Astrocyte (in vitro differentiated cells and primary cell): ENCODE measurements at regions not wholly inside any gene's neighbourhood (a gene's known extent, or its start where the extent isn't known, plus 50 kb on each side); places are given as distances from the start of the nearest gene placed in this dataset.

Experiments
- DNase-seq: peaks from one replicate; pipeline ENCODE4 v3.0.0-alpha.2; 2010; ENCODE audit warnings: low read depth
- FAIRE-seq: peaks from 2 replicates; lab custom pipeline; 2011; peaks lifted over from hg19 to GRCh38; lab: Jason Lieb, UNC
- H2AFZ ChIP-seq: 2 replicates; pipeline ENCODE4 v1.6.0; 2012; ENCODE audit warnings: low read depth, low read length, inconsistent platforms
- H3K27ac ChIP-seq: 2 replicates; pipeline ENCODE4 v1.5.1; 2011; ENCODE audit warnings: low read depth, low read length, inconsistent platforms
- H3K27me3 ChIP-seq: 2 replicates; pipeline ENCODE4 v1.6.0; 2011; ENCODE audit warnings: low read length, inconsistent platforms; ENCODE audit not compliant: insufficient read depth
- H3K36me3 ChIP-seq: 2 replicates; pipeline ENCODE4 v1.5.1; 2011; ENCODE audit warnings: low read length, inconsistent platforms; ENCODE audit not compliant: insufficient read depth
- H3K4me1 ChIP-seq: 2 replicates; pipeline ENCODE4 v1.5.1; 2011; ENCODE audit warnings: low read length, inconsistent platforms; ENCODE audit not compliant: insufficient read depth
- H3K4me2 ChIP-seq: 2 replicates; pipeline ENCODE4 v1.6.0; 2012; ENCODE audit warnings: low read length, inconsistent platforms
- H3K4me3 ChIP-seq: 2 replicates; pipeline ENCODE4 v1.5.1; 2011; ENCODE audit warnings: low read depth, mild to moderate bottlenecking, low read length, inconsistent platforms; ENCODE audit not compliant: insufficient read depth
- H3K79me2 ChIP-seq: 2 replicates; pipeline ENCODE4 v1.6.0; 2012; ENCODE audit warnings: mild to moderate bottlenecking, low read length, inconsistent platforms; ENCODE audit not compliant: insufficient read depth
- H3K9ac ChIP-seq: 2 replicates; pipeline ENCODE4 v1.6.0; 2012; ENCODE audit warnings: mild to moderate bottlenecking, low read length, inconsistent platforms
- H3K9me3 ChIP-seq: 2 replicates; pipeline ENCODE4 v1.5.1; 2012; ENCODE audit warnings: low read depth, mild to moderate bottlenecking, low read length, inconsistent platforms; ENCODE audit not compliant: insufficient read depth
- H4K20me1 ChIP-seq: 2 replicates; pipeline ENCODE4 v1.6.0; 2012; ENCODE audit warnings: low read length, inconsistent platforms; ENCODE audit not compliant: insufficient read depth
- H3K27ac Mint-ChIP-seq: one replicate; pipeline ENCODE4 v1.8.0; 2021; ENCODE audit warnings: mild to moderate bottlenecking, mixed read lengths; ENCODE audit not compliant: unreplicated experiment
- H3K27me3 Mint-ChIP-seq: one replicate; pipeline ENCODE4 v1.8.0; 2021; ENCODE audit warnings: low read depth, mixed read lengths; ENCODE audit not compliant: unreplicated experiment
- H3K36me3 Mint-ChIP-seq: one replicate; pipeline ENCODE4 v1.8.0; 2021; ENCODE audit warnings: low read depth, mixed read lengths; ENCODE audit not compliant: unreplicated experiment
- H3K4me1 Mint-ChIP-seq: one replicate; pipeline ENCODE4 v1.8.0; 2021; ENCODE audit warnings: low read depth, mixed read lengths; ENCODE audit not compliant: unreplicated experiment
- H3K4me3 Mint-ChIP-seq: one replicate; pipeline ENCODE4 v1.8.0; 2021; ENCODE audit warnings: mild to moderate bottlenecking, moderate library complexity, mixed read lengths; ENCODE audit not compliant: unreplicated experiment
- H3K9me3 Mint-ChIP-seq: one replicate; pipeline ENCODE4 v1.8.0; 2021; ENCODE audit warnings: mild to moderate bottlenecking, mixed read lengths; ENCODE audit not compliant: unreplicated experiment
- CTCF ChIP-seq: IDR thresholded peaks from 2 replicates; pipeline ENCODE4 v1.5.1; 2011; ENCODE audit warnings: low read depth, mild to moderate bottlenecking, inconsistent platforms, low read length, moderate library complexity; ENCODE audit not compliant: insufficient read depth
- EZH2 ChIP-seq: IDR thresholded peaks from 2 replicates; pipeline ENCODE4 v1.6.1; 2012; ENCODE audit warnings: mild to moderate bottlenecking, low read length, inconsistent platforms; ENCODE audit not compliant: insufficient read depth

GRCh38 chr5:68467794-68468193 lies 252.2 kb downstream of the PIK3R1 start:
- H3K36me3 ChIP-seq, result no peaks in the 10 kb centered on the region
- Mint-ChIP-seq H3K9me3 (peaks cover 2% of the 10 kb centered on the region), H3K4me1 (no peaks in the 10 kb centered on the region), H3K4me3 (no peak overlapping the region), H3K36me3 (no peaks in the 10 kb centered on the region), H3K27ac (no peak overlapping the region), H3K27me3 (no peaks in the 10 kb centered on the region)
- H3K9me3 ChIP-seq, result no peaks in the 10 kb centered on the region
- FAIRE-seq (no peak), DNase-seq (no peak)
- no peaks in the 10 kb centered on the region for H3K79me2 ChIP-seq
- H3K4me2 ChIP-seq, result no peak overlapping the region
- no peak overlapping the region for H2AFZ ChIP-seq
- H3K27me3 ChIP-seq, result no peaks in the 10 kb centered on the region
- H3K9ac ChIP-seq, result no peak overlapping the region
- no peak for TF ChIP-seq EZH2
- no peak for TF ChIP-seq CTCF
- H3K27ac ChIP-seq, result no peak overlapping the region
- H3K4me1 ChIP-seq, result no peaks in the 10 kb centered on the region
- no peak overlapping the region for H3K4me3 ChIP-seq
- H4K20me1 ChIP-seq, result no peaks in the 10 kb centered on the region

GRCh38 chr5:68468322-68468721 lies 252.8 kb downstream of the PIK3R1 start:
- Mint-ChIP-seq H3K9me3 (peaks cover 2% of the 10 kb centered on the region), H3K27me3 (no peaks in the 10 kb centered on the region), H3K4me1 (no peaks in the 10 kb centered on the region), H3K4me3 (no peak overlapping the region), H3K36me3 (no peaks in the 10 kb centered on the region), H3K27ac (no peak overlapping the region)
- FAIRE-seq, result no peak
- Histone ChIP-seq H3K9ac (no peak overlapping the region), H3K36me3 (no peaks in the 10 kb centered on the region), H3K27ac (no peak overlapping the region), H3K27me3 (no peaks in the 10 kb centered on the region), H4K20me1 (no peaks in the 10 kb centered on the region), H3K79me2 (no peaks in the 10 kb centered on the region), H2AFZ (no peak overlapping the region), H3K4me1 (no peaks in the 10 kb centered on the region), H3K4me2 (no peak overlapping the region), H3K4me3 (no peak overlapping the region), H3K9me3 (no peaks in the 10 kb centered on the region)
- no peak for DNase-seq
- no peak for TF ChIP-seq CTCF

GRCh38 chr5:68475476-68475983 lies 260.0 kb downstream of the PIK3R1 start:
- no peak for DNase-seq
- Mint-ChIP-seq H3K4me3 (no peak overlapping the region), H3K4me1 (peaks cover 7% of the 10 kb centered on the region), H3K27ac (no peak overlapping the region), H3K36me3 (no peaks in the 10 kb centered on the region), H3K9me3 (no peaks in the 10 kb centered on the region), H3K27me3 (no peaks in the 10 kb centered on the region)
- H3K4me1 ChIP-seq, result no peaks in the 10 kb centered on the region
- no peaks in the 10 kb centered on the region for H3K79me2 ChIP-seq
- TF ChIP-seq CTCF, result no peak
- no peak for TF ChIP-seq EZH2
- no peak overlapping the region for H3K9ac ChIP-seq
- no peaks in the 10 kb centered on the region for H3K36me3 ChIP-seq
- H3K4me2 ChIP-seq, result no peak overlapping the region
- no peak overlapping the region for H3K27ac ChIP-seq
- H3K9me3 ChIP-seq, result no peaks in the 10 kb centered on the region
- H3K4me3 ChIP-seq, result no peak overlapping the region
- H2AFZ ChIP-seq, result peak overlapping the region; percentile 6
- no peaks in the 10 kb centered on the region for H3K27me3 ChIP-seq
- FAIRE-seq, result no peak
- H4K20me1 ChIP-seq, result no peaks in the 10 kb centered on the region
